IgD-negative memory B cell (primary cell): ENCODE measurements at regions not wholly inside any gene's neighbourhood (a gene's known extent, or its start where the extent isn't known, plus 50 kb on each side); places are given as distances from the start of the nearest gene placed in this dataset.
A peak's percentile ranks its signal among the peaks of the same experiment; 100 is the strongest.
"Not testable (repeated sequence)": the region's sequence is repeated elsewhere in the genome, so short reads cannot be mapped to it uniquely, and the experiment has no call there.

Experiments used
- H3K27ac Mint-ChIP-seq, 3 donors: one replicate each; pipeline ENCODE4 v1.8.0; 2020 to 2022; ENCODE audit warnings: mild to moderate bottlenecking in 3 of 3, mixed read lengths in 3 of 3, moderate library complexity in 1 of 3
- H3K27me3 Mint-ChIP-seq: one replicate; pipeline ENCODE4 v1.8.0; 2021; ENCODE audit warnings: mixed read lengths
- H3K36me3 Mint-ChIP-seq: one replicate; pipeline ENCODE4 v1.8.0; 2020; ENCODE audit warnings: mild to moderate bottlenecking, mixed read lengths
- H3K4me1 Mint-ChIP-seq, 3 donors: one replicate each; pipeline ENCODE4 v1.8.0; 2020 to 2022; ENCODE audit warnings: mixed read lengths in 3 of 3, mild to moderate bottlenecking in 1 of 3
- H3K4me3 Mint-ChIP-seq, 4 donors: one replicate each; pipeline ENCODE4 v1.8.0; 2020 to 2022; ENCODE audit warnings: mild to moderate bottlenecking in 4 of 4, mixed read lengths in 4 of 4, moderate library complexity in 3 of 4
- H3K9me3 Mint-ChIP-seq, 3 donors: one replicate each; pipeline ENCODE4 v1.8.0; 2020 to 2021; ENCODE audit warnings: mixed read lengths in 3 of 3, mild to moderate bottlenecking in 1 of 3

DNA sequence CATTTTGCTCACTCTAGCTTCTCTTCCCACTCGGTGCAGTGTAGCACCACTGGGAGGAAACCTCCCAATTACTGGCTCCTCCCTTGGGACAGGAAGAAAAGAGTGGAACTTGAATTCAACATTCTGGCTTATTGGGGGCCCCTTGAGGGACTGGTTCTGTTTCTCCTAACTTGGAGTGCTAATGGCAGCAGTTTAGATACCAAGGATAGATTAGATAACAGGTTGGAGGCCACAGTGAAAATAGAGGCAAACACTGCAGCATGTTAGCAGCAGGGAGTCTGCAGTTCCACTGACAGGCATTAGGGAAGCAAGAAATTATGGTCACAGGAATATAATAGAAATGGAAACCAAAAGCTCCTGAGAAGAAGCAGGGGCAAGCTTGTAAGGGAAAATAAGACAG, 322.0 kb downstream of the ABCC12 start:
- H3K36me3 Mint-ChIP-seq: peaks cover 3% of the 10 kb centered on the region
- H3K9me3 Mint-ChIP-seq: peaks cover 11 to 22% (median 17%) of the 10 kb centered on the region in 3 donors
- H3K27me3 Mint-ChIP-seq: peaks cover under 1% of the 10 kb centered on the region
- no peaks in the 10 kb centered on the region for H3K4me1 Mint-ChIP-seq
- H3K4me3 Mint-ChIP-seq: no peak overlapping the region
- H3K27ac Mint-ChIP-seq: no peak overlapping the region

DNA sequence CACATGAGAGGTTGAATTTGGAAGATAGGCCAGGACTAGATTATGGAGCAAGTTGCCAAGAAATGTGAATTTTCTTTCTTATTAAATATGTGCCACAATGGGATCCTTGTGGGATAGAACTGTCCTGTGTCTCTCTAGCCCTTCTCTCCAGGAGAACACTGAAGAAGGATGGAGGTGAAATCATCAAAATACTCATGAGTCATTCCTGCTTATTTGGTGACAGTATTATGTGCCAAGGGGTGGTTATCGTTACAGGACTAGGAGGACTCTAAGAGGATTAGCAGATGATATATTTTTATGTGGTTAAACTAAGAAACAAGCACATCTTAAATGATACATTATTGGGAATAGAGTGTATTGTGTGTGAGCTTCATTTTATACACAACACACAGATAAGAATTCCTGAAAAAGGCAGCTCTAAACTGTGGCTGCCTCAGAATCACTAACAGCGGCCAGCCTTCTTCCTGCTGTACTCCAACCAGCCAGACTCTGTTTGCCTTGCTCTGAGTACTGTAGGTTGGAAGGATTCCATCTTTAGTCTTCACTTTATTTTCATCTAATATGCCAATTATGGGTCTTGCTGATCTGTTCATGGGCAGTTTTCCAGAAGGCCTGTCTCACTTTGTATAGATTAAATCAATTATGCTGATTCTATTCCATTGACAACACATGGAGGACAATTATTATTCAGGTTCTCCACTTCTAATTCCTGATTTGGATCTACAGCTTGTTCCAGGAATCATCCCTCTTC, 325.8 kb downstream of the ABCC12 start:
- Mint-ChIP-seq H3K27ac (no peak overlapping the region), H3K4me3 (no peak overlapping the region), H3K27me3 (peaks cover 2% of the 10 kb centered on the region), H3K9me3 (peaks cover 10 to 26% (median 21%) of the 10 kb centered on the region in 3 donors), H3K4me1 (no peaks in the 10 kb centered on the region), H3K36me3 (peaks cover 3% of the 10 kb centered on the region)

DNA sequence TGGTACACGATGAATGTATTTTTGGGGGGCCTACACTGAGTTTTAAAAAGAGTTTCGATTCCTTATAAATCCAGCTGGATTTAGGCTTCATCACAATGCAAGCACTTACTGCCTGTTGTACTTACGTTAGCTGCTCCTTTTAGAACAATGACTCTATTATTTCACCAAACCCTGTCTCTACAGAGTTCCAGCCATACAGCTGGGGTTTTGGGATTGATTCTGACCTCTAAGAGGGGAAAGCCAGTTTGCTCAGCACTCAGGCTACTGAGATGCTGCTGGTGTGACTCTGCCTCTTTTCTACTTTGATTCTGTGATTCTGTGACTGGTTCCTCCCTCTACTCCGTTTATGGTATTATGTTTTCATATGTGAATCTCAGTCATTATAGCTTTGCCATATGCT, 329.7 kb downstream of the ABCC12 start:
- no peaks in the 10 kb centered on the region for H3K4me1 Mint-ChIP-seq

DNA sequence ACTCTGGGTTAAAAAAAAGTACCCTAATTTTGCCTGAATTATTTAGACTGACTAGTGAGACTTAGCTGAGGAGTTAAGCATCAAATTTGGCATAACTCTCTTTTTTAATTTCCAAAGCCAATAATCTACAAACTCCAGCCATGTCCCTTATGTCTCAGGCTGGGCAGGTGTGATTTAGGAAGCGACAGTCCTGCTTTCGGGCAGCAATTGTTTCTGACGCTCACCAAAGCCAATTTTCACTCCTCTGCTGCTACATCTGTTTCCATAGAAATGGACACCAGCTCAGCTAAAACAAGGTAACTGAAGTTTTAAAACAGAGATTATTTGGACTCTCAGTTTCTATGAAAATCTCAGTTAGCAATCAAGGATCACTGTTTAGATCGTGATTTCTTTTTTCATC, 338.7 kb downstream of the ABCC12 start:
- Mint-ChIP-seq H3K4me3 (no peak overlapping the region), H3K27me3 (peaks cover 2% of the 10 kb centered on the region), H3K9me3 (peaks cover 4 to 11% (median 7%) of the 10 kb centered on the region in 3 donors), H3K27ac (no peak overlapping the region), H3K36me3 (no peaks in the 10 kb centered on the region), H3K4me1 (no peaks in the 10 kb centered on the region)

More for the DNA sequence above, 329.7 kb downstream of the ABCC12 start:
- Mint-ChIP-seq H3K27ac (no peak overlapping the region), H3K27me3 (peaks cover 4% of the 10 kb centered on the region), H3K4me3 (no peak overlapping the region), H3K9me3 (peaks cover 0 to 12% (median 8%) of the 10 kb centered on the region in 3 donors), H3K36me3 (peaks cover 3% of the 10 kb centered on the region)

DNA sequence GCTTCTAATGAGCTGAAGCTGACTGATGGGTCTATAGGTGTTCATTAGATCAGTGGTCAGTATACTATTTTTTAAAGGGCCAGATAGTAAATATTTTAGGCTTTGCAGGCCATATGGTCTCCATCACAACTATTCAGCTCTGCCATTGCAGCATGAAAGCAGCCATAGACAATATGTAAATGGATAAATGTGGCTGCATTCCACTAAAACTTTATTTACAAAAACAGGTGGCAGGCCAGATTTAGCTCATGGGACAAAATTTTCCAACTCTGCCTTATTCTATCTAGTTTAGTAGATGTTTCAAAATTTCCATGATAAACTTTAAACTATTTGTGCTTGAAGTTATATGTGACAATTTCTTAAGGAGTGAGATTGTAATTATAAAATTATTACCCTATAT, 339.3 kb downstream of the ABCC12 start:
- H3K36me3 Mint-ChIP-seq: no peaks in the 10 kb centered on the region
- H3K4me3 Mint-ChIP-seq: no peak overlapping the region

DNA sequence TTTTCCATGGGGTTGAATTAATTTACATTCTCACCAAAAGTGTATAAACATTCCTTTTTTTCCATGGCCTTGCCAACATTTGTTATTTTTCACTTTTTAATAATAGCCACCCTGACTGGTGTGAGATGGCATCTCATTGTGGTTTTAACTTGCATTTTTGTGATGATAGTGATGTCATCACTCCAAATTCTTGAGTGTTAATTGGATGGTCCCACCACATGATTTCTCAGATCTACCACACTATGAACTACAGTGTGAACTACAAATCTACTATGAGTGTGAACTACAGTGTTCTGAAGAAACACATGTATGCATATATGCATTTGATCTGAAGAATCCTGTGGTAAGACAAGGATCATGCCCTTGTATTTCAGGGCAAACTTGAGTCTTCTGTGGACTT, 340.1 kb downstream of the ABCC12 start:
- H3K9me3 Mint-ChIP-seq: peaks cover 6 to 13% (median 7%) of the 10 kb centered on the region in 3 donors
- no peak overlapping the region for H3K4me3 Mint-ChIP-seq
- H3K4me1 Mint-ChIP-seq: no peaks in the 10 kb centered on the region
- H3K36me3 Mint-ChIP-seq: no peaks in the 10 kb centered on the region
- H3K27ac Mint-ChIP-seq: no peak overlapping the region
- no peaks in the 10 kb centered on the region for H3K27me3 Mint-ChIP-seq

More for the DNA sequence above, 339.3 kb downstream of the ABCC12 start:
- H3K4me1 Mint-ChIP-seq: no peaks in the 10 kb centered on the region
- H3K9me3 Mint-ChIP-seq: peaks cover 6 to 13% (median 7%) of the 10 kb centered on the region in 3 donors
- H3K27me3 Mint-ChIP-seq: peaks cover 2% of the 10 kb centered on the region
- H3K27ac Mint-ChIP-seq: no peak overlapping the region

DNA sequence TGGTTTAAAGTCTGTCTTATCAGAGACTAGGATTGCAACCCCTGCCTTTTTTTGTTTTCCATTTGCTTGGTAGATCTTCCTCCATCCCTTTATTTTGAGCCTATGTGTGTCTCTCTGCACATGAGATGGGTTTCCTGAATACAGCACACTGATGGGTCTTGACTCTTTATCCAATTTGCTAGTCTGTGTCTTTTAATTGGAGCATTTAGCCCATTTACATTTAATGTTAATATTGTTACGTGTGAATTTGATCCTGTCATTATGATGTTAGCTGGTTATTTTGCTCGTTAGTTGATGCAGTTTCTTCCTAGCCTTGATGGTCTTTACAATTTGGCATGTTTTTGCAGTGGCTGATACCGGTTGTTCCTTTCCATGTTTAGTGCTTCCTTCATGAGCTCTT, 344.0 kb downstream of the ABCC12 start:
- peaks cover 6 to 17% (median 10%) of the 10 kb centered on the region in 3 donors for H3K9me3 Mint-ChIP-seq
- not testable (repeated sequence) for H3K4me3 Mint-ChIP-seq, H3K27me3 Mint-ChIP-seq, H3K36me3 Mint-ChIP-seq, H3K27ac Mint-ChIP-seq, H3K4me1 Mint-ChIP-seq

DNA sequence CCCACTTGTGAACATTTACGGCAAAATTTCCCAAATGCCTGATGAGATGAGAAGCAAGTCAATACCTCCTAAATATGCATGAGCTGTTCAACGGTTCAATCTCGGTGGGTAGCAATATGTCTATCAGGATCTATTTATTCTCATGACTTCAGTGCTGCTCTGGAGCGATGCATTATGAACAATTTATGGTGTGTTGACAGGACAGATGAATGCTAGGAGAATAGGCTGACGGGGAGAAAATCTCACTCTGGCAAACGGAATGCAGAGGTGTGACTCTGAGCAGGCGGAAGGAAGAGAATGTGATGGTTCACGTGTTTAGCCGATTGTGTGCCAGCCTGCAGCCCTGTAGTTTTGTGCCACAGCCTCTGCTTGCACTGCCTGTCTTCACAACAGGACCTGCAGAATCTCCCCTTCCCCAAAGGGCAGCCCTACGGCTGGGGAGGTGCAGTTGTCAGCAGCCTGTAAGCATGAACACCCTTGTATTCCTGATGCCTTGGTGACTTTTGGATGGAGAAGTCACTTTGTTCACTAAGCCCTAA, 345.2 kb downstream of the PHKB start:
- Mint-ChIP-seq H3K9me3 (peaks cover 0 to 7% (median 3%) of the 10 kb centered on the region in 3 donors), H3K27me3 (no peaks in the 10 kb centered on the region), H3K27ac (no peak overlapping the region), H3K4me3 (no peak overlapping the region), H3K4me1 (no peaks in the 10 kb centered on the region), H3K36me3 (no peaks in the 10 kb centered on the region)

DNA sequence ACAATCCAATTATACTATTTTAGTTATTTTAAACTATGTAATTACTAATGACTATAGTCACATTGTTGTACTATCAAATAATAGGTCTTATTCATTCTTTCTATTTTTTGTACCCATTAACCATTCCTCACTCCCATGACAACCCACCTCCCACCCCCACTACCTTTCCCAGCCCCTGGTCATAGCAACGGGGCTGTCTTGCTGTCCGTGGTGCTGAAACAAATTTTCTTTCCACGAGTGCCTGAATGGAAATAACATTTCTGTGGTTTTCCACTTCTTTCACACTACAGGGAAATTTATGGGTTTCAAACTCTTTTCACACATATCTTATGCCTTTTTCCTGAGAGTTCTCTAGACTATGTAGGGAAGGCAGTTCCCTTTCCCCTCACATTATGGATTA, 326.6 kb downstream of the PHKB start:
- Mint-ChIP-seq H3K27ac (no peak overlapping the region), H3K9me3 (peaks cover 8 to 18% (median 10%) of the 10 kb centered on the region in 3 donors), H3K4me1 (no peaks in the 10 kb centered on the region), H3K27me3 (peaks cover 6% of the 10 kb centered on the region), H3K36me3 (peaks cover 1% of the 10 kb centered on the region), H3K4me3 (no peak overlapping the region)

DNA sequence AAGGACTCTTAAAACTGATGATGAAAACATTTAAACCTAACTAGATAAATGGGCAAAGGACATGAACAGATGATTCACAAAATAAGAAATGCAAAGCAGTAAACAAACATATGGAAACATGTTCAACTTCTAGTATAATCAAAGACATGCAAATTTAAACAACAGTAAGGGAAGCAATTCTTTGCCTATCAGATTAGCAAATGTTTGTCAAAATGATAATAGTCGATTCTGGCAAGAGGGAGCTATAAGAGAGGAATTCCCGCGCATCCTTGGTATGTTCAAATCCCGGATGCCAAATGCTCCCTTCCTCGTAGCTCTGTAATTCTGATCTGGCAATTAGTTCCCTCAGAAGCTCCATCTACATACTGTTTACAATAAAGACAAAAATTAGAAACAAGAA, 320.5 kb downstream of the PHKB start:
- Mint-ChIP-seq H3K36me3 (peaks cover 1% of the 10 kb centered on the region), H3K27me3 (no peaks in the 10 kb centered on the region), H3K27ac (no peak overlapping the region), H3K4me1 (peaks cover 12 to 15% (median 14%) of the 10 kb centered on the region in 3 donors), H3K4me3 (no peak overlapping the region), H3K9me3 (peaks cover 0 to 1% (median 0%) of the 10 kb centered on the region in 3 donors)

DNA sequence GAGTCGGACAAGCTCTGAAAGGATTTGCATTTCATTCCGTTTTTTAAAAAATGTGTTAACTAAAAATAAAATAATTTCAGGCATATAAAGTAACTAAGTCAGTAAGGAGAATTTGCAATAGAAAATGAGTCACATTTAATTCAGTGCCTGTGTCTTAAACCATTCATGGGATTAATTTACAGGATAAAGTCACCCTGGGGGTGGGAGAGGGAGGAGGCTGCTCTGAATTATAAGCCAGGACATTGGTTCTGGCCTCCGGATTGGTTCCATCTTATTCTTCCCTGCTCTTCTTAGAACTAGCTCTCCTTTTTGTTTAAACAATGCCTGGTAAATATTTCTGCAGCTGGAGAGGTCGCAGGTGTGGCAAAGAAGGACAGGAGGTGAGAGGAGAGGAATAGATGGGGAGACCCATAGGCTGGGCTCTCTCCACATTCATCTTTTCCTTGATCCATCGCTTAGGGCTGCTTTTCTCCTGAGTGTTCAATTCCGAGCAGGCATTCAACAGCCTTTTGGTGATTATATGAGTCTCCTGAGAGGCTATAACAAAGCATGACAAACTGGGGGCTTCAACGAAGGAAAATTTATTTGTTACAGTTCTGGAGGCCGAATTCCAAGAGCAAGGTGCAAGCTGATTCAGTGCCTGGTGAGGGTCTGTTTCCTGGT, 319.2 kb downstream of the PHKB start:
- Mint-ChIP-seq H3K27ac (no peak overlapping the region), H3K4me3 (peak overlapping the region in 2 of 4 donors; percentile 83 to 92), H3K4me1 (peaks cover 12 to 15% (median 14%) of the 10 kb centered on the region in 3 donors), H3K27me3 (no peaks in the 10 kb centered on the region), H3K9me3 (peaks cover 0 to 1% (median 0%) of the 10 kb centered on the region in 3 donors), H3K36me3 (peaks cover 1% of the 10 kb centered on the region)

DNA sequence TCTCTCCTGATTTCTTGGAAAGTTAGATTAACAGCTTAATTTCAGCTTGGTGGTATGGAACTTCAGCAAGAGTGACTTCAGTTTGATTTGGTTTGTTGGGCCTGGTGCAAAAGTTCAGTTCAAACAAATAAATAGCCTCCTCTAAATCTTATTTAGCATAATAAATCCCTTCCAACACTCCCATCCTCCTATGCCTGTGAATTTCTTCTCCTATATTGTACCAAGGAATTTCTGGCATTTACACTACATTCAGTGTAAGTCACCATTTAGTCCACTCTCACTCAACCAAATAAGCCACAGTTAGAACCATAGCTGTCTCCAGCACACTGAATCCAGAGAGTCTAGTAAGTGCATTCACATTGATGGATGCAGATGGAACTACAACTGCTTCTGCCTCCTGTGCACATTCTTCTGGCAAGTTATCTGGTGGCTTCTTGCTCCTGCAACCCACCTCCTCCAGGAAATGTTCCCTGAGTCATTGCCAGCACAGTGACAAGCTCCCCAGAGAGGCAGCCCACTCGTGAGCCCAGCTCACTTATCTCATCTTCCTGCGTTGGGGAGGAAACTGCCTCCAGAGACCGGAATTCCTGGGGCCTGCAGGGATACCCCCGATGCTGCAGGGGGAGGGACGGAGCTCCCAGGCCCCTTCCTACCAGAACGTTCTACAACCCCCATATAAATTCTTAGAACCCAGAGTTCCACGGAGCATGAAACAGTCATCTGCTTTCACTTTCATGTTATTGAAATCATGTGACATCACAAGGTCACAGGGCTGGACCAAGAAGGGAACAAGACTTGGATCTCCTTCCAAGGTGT, 318.3 kb downstream of the PHKB start:
- Mint-ChIP-seq H3K9me3 (peaks cover 0 to 1% (median 0%) of the 10 kb centered on the region in 3 donors), H3K27me3 (no peaks in the 10 kb centered on the region), H3K36me3 (peaks cover under 1% of the 10 kb centered on the region), H3K4me1 (peaks cover 12 to 15% (median 14%) of the 10 kb centered on the region in 3 donors), H3K4me3 (peak overlapping the region; percentile 72 to 95 (median 88)), H3K27ac (peak overlapping the region; percentile 1 to 87 (median 79))

DNA sequence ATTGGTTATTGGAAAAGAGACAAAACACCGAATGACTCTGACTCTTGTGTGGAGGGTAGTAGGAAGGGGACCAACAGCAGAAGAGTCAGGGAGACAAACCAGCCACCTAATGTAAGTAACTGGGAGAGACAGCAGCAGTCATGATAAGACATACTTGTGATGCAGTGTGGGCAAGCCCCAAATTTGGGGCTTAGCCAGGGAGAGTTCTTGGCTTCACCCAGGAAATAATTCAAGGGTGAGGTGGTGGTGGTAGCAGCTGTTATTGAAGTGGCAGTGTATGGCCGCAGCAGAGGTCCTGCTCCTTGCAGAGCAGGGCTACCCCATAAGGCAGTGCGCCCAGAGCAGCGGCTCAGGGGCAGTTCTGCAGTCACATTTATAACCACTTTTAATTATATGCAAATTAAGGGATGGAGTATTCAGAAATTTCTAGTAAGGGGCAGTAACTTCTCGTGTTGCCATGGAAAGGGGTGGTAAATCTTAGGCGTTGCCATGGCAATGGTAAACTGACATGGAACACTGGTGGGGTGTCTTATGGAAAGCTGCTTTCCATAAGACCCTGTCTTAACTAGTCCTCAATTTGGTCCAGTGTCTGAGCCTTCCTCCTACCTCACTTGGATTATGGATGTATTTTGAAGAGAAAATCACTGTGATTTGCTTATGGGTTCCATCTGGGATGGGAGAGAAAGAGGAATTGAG, 317.1 kb downstream of the PHKB start:
- peaks cover 2% of the 10 kb centered on the region for H3K27me3 Mint-ChIP-seq
- H3K36me3 Mint-ChIP-seq: no peaks in the 10 kb centered on the region
- peaks cover 0 to 4% (median 0%) of the 10 kb centered on the region in 3 donors for H3K9me3 Mint-ChIP-seq
- peak overlapping the region in 3 of 4 donors; percentile 24 to 46 (median 25) for H3K4me3 Mint-ChIP-seq
- H3K27ac Mint-ChIP-seq: peak overlapping the region in 1 of 3 donors; percentile 87
- H3K4me1 Mint-ChIP-seq: peaks cover 12 to 15% (median 14%) of the 10 kb centered on the region in 3 donors

DNA sequence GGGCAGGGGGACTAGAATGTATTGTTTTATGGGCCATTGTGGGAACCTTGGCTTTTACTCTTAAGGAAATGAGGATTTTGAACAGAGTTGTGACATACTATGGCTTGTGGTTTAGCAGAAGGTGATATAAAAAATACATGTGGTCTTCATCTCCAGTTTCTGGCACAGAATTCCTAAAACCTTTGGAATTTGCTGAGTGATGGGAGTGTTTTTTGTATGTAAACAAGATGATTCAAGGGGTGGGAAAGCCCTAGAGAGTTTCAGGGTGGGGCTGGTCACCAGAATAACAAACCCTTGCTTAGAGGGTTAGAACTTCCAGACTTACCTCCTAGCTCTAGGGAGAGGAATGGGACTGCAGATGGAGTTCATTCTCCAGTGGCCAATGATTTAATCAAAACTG, 316.1 kb downstream of the PHKB start:
- H3K27me3 Mint-ChIP-seq: peaks cover 2% of the 10 kb centered on the region
- no peak overlapping the region for H3K4me3 Mint-ChIP-seq
- no peak overlapping the region for H3K27ac Mint-ChIP-seq
- peaks cover 0 to 4% (median 0%) of the 10 kb centered on the region in 3 donors for H3K9me3 Mint-ChIP-seq
- peaks cover 12 to 15% (median 14%) of the 10 kb centered on the region in 3 donors for H3K4me1 Mint-ChIP-seq
- no peaks in the 10 kb centered on the region for H3K36me3 Mint-ChIP-seq
